Forelimb muscle (tissue), 1 donor: ENCODE measurements at regions not wholly inside any gene's neighbourhood (a gene's known extent, or its start where the extent isn't known, plus 50 kb on each side); places are given as distances from the start of the nearest gene placed in this dataset.

Experiments
- DNase-seq: peaks from one replicate; pipeline ENCODE4 v3.0.0-alpha.2; 2013; ENCODE audit warnings: low read depth

DNA sequence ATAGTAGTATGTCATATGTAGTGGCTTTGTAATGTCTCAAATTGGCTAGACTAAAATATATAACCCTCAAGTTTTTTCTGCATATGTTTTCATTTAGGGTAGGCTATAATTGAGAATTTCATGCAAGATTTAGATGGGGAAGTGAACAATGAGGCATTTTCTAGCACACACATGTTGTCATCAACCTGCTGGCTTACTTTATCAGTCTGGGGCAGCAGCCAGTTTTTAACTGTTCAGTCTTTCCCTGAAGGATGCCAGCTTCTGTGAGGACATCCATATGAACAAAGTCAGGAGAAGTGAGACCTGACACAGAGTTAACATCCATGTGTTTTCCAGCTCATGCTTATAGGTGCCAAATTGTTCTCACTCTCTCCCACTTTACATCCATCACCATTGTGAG is 74.7 kb upstream of the OLFM3 start:
- DNase-seq: no peak

GRCh38 chr1:102050556-102050955 is 53.8 kb upstream of the OLFM3 start:
- DNase-seq: no peak

- no peak for DNase-seq
Measured at GRCh38 chr1:102047724-102048123, 51.0 kb upstream of the OLFM3 start.
